Stimulated activated CD4-positive, alpha-beta T cell treated with anti-CD3 and anti-CD28 coated beads, Interleukin-15, amount 100 ng/mL, for 1 hour (primary cell): ENCODE measurements at regions not wholly inside any gene's neighbourhood (a gene's known extent, or its start where the extent isn't known, plus 50 kb on each side); places are given as distances from the start of the nearest gene placed in this dataset.
"Not testable (repeated sequence)": the region's sequence is repeated elsewhere in the genome, so short reads cannot be mapped to it uniquely, and the experiment has no call there.

Experiments
- DNase-seq, 2 donors: peaks; one replicate each; pipeline ENCODE4 v3.0.0-alpha.2; 2020; ENCODE audit warnings: low read depth in 1 of 2, low spot score in 1 of 2

DNA sequence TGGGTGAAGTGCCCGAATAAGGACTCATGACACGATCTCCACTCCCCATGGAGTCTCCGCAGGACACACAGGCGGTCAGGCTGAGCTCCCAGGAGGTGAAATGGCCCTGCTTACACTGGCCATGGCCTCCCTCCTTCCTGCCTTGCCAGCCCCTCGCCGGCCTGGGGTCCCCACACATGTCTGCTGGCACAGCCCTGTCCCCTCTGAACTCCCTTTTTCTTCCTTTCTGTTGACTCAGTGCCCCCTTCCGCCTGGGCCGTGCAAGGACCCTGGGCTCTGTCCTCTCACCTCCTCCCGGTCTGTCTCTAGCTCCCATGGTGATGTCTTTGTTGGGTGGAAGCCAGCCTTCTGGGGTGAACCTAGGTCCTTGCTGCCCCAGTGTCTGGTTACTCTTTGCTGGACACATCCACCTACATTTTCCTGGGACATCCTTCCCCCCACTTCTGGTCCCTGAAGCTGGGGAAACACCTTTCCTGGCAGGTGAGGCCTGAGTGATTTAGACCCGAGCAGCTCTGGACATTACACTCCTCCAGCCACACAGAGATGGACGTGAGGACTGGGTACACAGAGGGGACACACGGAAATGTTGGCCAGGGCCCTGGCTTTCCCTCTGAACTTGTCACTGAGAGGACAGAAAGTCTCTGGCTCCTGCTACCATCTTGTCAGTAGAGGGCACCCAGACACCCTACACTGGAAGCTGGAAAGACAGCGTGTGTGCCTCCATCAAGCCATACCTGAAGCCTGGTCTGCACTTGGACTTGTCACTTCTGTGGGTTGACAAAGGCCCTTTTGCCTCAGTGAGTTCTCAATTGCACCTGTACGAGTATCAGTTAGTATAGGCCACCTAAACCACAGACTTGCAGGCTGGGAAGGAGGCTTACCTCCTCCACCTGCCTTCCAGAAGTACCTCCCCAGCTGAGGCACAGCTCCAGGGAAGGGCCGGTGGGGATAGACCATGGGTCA is 864.3 kb downstream of the TBC1D22A start:
- DNase-seq: no peak

GRCh38 chr22:47625531-47626427 is 863.3 kb downstream of the TBC1D22A start:
- DNase-seq: no peak

GRCh38 chr22:47625013-47625385 is 862.5 kb downstream of the TBC1D22A start:
- DNase-seq: no peak

DNA sequence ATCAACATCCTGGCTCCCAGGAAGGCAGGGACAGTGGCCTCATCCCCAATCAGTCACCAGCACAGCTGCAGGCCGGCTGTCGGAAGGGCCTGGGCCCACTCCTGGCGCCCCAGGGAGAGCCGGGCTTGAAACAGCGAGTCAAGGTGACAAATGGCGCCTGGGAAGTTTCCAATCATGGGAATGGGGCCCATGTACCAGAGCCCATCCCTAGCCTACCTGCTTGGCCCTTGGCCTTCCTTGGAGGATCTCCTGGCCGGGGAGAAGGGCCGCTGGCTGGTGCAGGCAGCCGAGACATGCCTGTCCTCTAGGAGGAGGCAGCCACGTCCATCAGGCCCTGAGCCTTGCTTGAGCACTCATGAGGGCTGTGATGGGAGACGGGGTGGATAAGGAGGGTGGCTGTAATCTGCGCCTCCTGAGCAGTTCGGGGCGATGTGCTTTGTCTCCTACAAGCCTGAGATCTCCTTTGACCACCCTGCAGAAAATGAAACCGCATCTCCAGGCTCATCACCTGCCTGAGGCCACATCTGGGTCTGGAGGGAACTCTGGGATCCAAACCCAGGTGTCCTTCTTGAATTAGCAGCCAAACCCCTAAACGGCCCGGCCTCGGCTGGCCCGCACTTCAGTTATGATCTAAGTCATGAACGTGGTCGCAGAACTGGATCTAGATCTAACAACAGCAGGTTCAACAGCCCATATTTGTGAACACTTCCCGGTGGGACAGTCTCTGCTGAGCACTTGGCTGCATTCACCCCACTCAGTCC is 862.0 kb downstream of the TBC1D22A start:
- no peak for DNase-seq

- no peak for DNase-seq
Measured at GRCh38 chr22:47623763-47624148, 861.3 kb downstream of the TBC1D22A start.

DNA sequence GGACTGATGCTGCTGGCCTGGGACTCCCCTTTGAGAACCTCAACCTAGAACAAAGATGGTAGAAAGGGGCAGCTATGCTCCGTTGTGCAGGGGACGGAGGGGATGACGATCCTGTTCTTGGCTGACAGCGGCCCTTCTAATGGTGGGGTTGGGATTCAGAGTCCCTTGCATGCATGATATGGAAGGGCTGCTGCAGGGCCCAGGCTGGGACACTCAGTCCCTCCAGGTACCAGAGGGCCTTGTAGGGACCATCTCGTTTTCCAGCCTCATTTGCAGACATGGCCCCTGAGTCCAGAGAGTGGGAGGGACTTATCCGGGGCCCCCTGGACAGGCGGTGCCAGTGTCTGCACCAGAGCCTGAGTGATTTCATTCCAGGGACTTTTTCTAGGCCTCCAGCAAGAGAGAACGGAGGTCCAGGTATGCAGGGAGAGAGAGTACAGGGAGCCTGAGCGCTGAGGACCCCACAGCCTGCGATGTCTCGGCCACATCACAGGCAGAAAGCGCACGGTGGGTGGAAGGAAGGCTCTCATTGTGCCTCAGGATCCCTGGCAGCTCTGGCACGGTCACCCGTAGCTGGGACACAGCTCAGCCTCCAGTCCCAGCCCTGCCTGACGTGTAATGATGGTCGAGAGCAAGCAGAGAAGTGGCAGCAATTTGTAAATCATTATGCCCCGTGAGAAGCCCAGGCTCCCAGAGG is 860.8 kb downstream of the TBC1D22A start:
- no peak for DNase-seq

DNA sequence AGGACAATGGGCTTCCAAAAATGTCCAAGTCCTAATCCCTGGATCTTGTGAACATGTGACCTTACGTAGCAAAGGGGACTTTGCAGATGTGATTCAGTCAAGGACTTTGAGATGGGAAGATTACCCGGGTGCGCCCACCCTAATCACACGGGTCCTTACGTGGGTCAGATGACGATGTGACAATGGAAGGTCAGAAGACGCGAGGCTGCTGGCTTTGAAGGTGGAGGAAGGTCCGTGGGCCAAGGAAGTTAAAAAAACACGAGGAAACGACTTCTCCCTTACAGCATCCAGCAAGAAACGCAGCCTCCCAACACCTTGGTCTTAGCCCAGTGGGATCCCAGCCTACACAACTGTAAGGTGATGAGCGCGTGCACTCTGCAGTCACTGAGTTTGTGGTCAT is 860.1 kb downstream of the TBC1D22A start:
- DNase-seq: no peak

- DNase-seq: no peak
Measured at GRCh38 chr22:47621253-47621652, 858.8 kb downstream of the TBC1D22A start.

GRCh38 chr22:47620391-47620790 is 857.9 kb downstream of the TBC1D22A start:
- no peak for DNase-seq

GRCh38 chr22:47619631-47620030 is 857.2 kb downstream of the TBC1D22A start:
- no peak for DNase-seq

DNA sequence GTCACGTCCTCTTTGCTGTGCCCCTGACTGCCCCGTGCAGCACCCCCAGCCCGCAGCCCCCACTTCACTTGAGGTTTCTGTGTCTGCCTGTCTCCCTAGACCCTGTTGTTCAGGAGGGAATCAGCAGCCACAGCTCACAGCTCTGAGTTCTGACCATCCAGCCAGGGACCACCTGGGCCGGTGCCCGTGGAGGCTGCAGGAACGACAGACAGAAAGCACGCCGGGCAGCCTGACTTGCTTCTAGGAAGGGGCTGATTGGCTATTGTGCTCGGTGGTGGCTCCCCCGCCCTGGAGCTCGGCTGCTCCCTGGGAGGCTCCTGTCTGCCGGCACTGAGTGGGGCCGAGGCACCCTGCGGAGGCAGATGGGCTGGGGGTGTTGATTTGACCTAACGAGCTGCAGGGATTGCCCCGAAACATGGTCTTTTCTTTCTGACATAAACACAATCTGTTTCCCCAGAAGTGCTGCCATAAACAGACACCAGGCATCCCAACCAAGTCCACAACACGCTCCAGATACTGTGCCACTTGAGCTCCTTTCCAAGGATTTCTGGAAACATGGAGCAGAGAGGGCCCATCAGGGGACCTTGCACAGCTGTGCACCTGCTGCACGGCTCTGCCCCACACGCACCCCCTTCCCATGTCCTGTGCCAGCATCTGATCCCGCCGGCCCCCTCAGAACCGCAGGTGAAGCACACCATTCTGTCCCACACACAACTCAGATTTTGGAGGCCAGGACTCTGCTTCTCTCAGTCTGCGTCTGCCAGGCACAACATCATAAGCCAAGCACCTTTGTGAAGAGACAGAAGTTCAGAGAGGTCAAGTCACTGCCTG is 855.9 kb downstream of the TBC1D22A start:
- DNase-seq: no peak

GRCh38 chr22:47617186-47617585 is 854.7 kb downstream of the TBC1D22A start:
- no peak for DNase-seq

GRCh38 chr22:47616396-47617020 is 854.1 kb downstream of the TBC1D22A start:
- DNase-seq: no peak

DNA sequence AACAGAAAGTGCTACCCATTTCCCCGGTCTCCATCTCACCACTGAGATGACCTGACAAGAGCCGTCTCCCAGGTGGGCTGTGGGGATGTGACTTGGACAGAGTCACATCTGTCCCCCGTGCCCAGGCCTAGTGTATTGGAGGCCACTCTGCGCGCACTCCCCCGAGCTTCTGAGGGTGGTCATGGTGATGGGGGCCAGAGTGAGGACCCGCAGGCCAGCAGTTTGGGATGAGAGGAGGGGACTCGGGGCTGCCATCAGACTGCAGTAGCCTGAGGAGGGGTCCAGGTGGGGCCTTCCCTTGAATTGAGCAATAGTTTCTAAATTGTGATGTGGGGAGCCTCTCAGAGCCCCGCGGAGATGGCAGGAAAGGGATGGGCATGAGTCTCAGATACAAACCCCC is 852.6 kb downstream of the TBC1D22A start:
- no peak for DNase-seq

DNA sequence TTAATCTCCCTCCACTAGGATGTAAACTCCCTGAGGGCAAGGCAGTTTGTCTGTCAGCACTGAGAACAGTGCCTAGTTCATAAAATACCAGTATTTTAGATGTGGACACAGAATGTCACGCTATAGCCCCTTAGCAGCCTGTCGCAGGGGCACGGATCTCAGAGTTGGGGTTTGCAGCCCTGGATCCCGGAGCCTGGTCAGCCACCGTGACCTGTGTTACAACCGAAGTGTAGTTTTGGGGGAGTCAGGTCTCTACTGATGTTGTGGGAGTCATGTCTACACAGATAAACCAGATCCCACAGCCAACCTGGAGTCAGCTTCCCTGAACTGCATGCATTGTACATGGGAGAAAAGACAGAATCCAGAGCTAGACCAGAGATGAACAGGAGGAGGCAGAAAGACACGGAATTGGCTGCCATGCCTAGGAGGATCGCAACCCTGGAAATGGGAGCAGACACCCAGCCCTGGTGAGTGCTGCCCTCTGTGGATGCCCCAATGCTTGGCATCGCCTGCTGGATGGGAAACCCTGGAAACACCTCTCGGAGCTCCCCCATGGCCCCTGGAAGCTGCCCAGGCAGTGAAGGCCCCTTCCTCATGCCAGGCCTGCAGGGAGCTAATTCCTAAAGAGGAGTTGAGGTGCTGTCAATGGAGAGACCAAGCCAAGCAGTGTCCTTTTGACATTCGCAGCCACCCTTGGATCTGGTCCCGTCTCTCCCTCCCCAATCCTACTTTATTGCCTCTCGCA is 851.3 kb downstream of the TBC1D22A start:
- no peak for DNase-seq

DNA sequence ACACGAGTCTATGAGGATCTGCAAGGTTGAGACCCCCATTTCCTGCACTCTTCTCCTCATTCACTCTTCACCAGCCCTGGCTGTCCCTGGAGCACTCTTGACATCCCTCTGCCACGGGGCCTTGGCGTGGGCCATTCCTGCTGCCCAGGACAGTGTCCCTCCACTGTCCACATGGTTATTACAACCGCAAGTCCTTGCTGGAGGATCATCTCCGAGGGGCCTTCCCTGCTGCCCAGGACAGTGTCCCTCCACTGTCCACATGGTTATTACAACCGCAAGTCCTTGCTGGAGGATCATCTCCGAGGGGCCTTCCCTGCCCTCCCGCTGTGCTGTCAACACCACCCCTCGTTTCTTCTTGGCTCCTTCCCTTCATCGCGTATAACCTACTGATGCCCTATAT is 850.7 kb downstream of the TBC1D22A start:
- DNase-seq: not testable (repeated sequence)

- DNase-seq: no peak
Measured at GRCh38 chr22:47612311-47612910, 850.0 kb downstream of the TBC1D22A start.

DNA sequence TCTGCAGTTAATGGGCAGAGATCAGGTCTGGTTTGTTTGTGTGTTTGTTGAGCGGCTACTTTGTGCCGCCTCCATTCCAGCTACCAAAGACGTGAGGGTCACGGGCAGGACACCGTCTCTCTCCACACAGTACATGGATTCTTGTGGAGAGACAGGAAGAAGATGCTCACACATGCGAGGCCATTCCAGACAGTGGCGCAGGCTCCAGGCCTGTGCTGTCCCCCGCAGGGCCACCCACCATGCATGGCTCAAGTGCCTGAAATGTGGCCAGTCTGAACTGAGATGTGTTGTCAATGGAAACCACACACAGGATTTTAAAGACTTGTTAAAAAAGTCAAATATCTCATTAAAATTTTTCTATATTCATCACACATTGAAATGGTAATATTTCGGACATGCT is 848.3 kb downstream of the TBC1D22A start:
- DNase-seq: no peak
